Keratinocyte (primary cell): ENCODE measurements at regions not wholly inside any gene's neighbourhood (a gene's known extent, or its start where the extent isn't known, plus 50 kb on each side); places are given as distances from the start of the nearest gene placed in this dataset.

ENCODE experiments used
- DNase-seq: peaks from one replicate; pipeline ENCODE4 v3.0.0-alpha.2; 2011; ENCODE audit warnings: low read depth, missing footprints, low spot score
- FAIRE-seq: peaks from 2 replicates; lab custom pipeline; 2011; peaks lifted over from hg19 to GRCh38; lab: Jason Lieb, UNC
- H2AFZ ChIP-seq: 2 replicates; pipeline ENCODE4 v1.6.0; 2012; ENCODE audit warnings: low read length, control low read depth, inconsistent platforms; ENCODE audit not compliant: control insufficient read depth
- H3K27ac ChIP-seq: 2 replicates; pipeline ENCODE4 v1.5.1; 2011; ENCODE audit warnings: low read length; ENCODE audit not compliant: control insufficient read depth, insufficient read depth
- H3K27me3 ChIP-seq: 3 replicates; pipeline ENCODE4 v1.6.0; 2011; ENCODE audit warnings: low read length; ENCODE audit not compliant: control insufficient read depth, insufficient read depth; ENCODE audit errors: extremely low read depth
- H3K36me3 ChIP-seq, 2 experiments: 2 replicates in 1 of 2; 3 replicates in 1 of 2; pipeline ENCODE4 v1.5.1; 2011; ENCODE audit warnings: low read length in 2 of 2, mild to moderate bottlenecking in 1 of 2; ENCODE audit not compliant: control insufficient read depth in 2 of 2, insufficient read depth in 2 of 2; ENCODE audit errors: extremely low read depth in 1 of 2
- H3K4me1 ChIP-seq: 3 replicates; pipeline ENCODE4 v1.5.1; 2011; ENCODE audit warnings: low read length; ENCODE audit not compliant: control insufficient read depth, insufficient read depth; ENCODE audit errors: extremely low read depth
- H3K4me2 ChIP-seq: 3 replicates; pipeline ENCODE4 v1.6.0; 2011; ENCODE audit warnings: low read depth, low read length; ENCODE audit not compliant: control insufficient read depth, insufficient read depth; ENCODE audit errors: extremely low read depth
- H3K4me3 ChIP-seq, 3 experiments: fragments of 200-600 bp in 1 of 3; sonication (generic) in 1 of 3; 2 replicates in 2 of 3; 3 replicates in 1 of 3; pipeline ENCODE4 v1.5.1; 2011 to 2016; ENCODE audit warnings: low read length in 3 of 3, mild to moderate bottlenecking in 3 of 3, control low read depth in 2 of 3, inconsistent platforms in 1 of 3, low read depth in 1 of 3, mixed read lengths in 1 of 3, mixed run types in 1 of 3, moderate library complexity in 1 of 3; ENCODE audit not compliant: control insufficient read depth in 2 of 3, insufficient read depth in 2 of 3; ENCODE audit errors: extremely low read depth in 1 of 3
- H3K79me2 ChIP-seq: 2 replicates; pipeline ENCODE4 v1.6.0; 2012; ENCODE audit warnings: low read length; ENCODE audit not compliant: control insufficient read depth, insufficient read depth
- H3K9ac ChIP-seq: 3 replicates; pipeline ENCODE4 v1.6.0; 2011; ENCODE audit warnings: low read length; ENCODE audit not compliant: control insufficient read depth, insufficient read depth; ENCODE audit errors: extremely low read depth
- H3K9me1 ChIP-seq: 3 replicates; pipeline ENCODE4 v1.6.0; 2011; ENCODE audit warnings: low read length; ENCODE audit not compliant: control insufficient read depth, insufficient read depth; ENCODE audit errors: extremely low read depth
- H3K9me3 ChIP-seq: 2 replicates; pipeline ENCODE4 v1.5.1; 2012; ENCODE audit warnings: low read depth, low read length; ENCODE audit not compliant: control insufficient read depth
- H4K20me1 ChIP-seq: 3 replicates; pipeline ENCODE4 v1.6.0; 2011; ENCODE audit warnings: low read length; ENCODE audit not compliant: control insufficient read depth, insufficient read depth; ENCODE audit errors: extremely low read depth
- EZH2 ChIP-seq: IDR thresholded peaks from one replicate; pipeline ENCODE4 v1.6.1; 2012; ENCODE audit warnings: inconsistent platforms, mild to moderate bottlenecking, low read length, moderate library complexity
- dilution Hi-C: fragments of 300-500 bp; cut with MboI; formaldehyde crosslinking; loops from one replicate; pipeline ENCODE4 v1.7.0; 2020; ENCODE audit warnings: low sequenced_read_pairs; ENCODE audit not compliant: extremely low pct_ligation_motif_present
- TF ChIP-seq, protein P1 (sequence below), 3 experiments: IDR thresholded peaks in 1 of 3; conservative IDR thresholded peaks in 1 of 3; optimal IDR thresholded peaks in 1 of 3; 2 replicates in 2 of 3; 3 replicates in 1 of 3; pipeline versions ENCODE3 to v1.5.1; 2011; ENCODE audit warnings: low read length in 3 of 3, mild to moderate bottlenecking in 3 of 3, moderate library complexity in 2 of 3, control low read depth in 1 of 3, inconsistent platforms in 1 of 3; ENCODE audit not compliant: insufficient read depth in 2 of 3; ENCODE audit errors: extremely low read depth in 1 of 3

DNA sequence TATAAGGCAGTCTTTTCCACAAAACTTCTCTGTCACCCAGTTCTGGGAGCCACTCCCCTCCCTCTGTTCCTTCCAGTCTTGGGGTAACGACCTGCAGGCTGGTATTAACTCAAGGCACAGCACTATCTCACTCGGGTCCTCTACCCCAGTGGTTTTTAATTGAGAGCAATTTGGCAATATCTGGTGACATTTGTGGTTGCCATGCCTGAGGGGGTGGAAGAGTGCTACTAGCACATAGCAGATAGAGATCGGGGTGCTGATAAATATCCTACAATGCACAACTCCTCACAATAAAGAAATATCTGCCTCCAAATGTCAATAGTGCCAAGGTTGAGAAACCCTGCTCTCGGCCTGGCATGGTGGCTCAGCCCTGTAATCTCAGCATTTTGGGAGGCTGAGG, 117.7 kb upstream of the ABCC4 start:
- Histone ChIP-seq H3K9me1 (no peaks in the 10 kb centered on the region), H3K27ac (no peak overlapping the region), H3K27me3 (no peaks in the 10 kb centered on the region), H3K4me1 (no peaks in the 10 kb centered on the region), H3K4me2 (no peak overlapping the region), H4K20me1 (no peaks in the 10 kb centered on the region), H3K9ac (no peak overlapping the region), H2AFZ (no peak overlapping the region), H3K9me3 (no peaks in the 10 kb centered on the region), H3K4me3 (no peak overlapping the region), H3K36me3 (no peaks in the 10 kb centered on the region), H3K79me2 (no peaks in the 10 kb centered on the region)
- DNase-seq (no peak), FAIRE-seq (no peak)
- dilution Hi-C loops, result no loop called here
- TF ChIP-seq EZH2, result no peak
- TF ChIP-seq, protein P1, sequence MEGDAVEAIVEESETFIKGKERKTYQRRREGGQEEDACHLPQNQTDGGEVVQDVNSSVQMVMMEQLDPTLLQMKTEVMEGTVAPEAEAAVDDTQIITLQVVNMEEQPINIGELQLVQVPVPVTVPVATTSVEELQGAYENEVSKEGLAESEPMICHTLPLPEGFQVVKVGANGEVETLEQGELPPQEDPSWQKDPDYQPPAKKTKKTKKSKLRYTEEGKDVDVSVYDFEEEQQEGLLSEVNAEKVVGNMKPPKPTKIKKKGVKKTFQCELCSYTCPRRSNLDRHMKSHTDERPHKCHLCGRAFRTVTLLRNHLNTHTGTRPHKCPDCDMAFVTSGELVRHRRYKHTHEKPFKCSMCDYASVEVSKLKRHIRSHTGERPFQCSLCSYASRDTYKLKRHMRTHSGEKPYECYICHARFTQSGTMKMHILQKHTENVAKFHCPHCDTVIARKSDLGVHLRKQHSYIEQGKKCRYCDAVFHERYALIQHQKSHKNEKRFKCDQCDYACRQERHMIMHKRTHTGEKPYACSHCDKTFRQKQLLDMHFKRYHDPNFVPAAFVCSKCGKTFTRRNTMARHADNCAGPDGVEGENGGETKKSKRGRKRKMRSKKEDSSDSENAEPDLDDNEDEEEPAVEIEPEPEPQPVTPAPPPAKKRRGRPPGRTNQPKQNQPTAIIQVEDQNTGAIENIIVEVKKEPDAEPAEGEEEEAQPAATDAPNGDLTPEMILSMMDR (optimal IDR thresholded peaks at IDR 0.05 in 1 of 3, IDR thresholded peaks at IDR 0.05 in 1 of 3, conservative IDR thresholded peaks at IDR 0.05 in 1 of 3; ENCODE audit: extremely low read depth in 1 of 3, insufficient read depth in 2 of 3, low read length in 3 of 3), result no peak

DNA sequence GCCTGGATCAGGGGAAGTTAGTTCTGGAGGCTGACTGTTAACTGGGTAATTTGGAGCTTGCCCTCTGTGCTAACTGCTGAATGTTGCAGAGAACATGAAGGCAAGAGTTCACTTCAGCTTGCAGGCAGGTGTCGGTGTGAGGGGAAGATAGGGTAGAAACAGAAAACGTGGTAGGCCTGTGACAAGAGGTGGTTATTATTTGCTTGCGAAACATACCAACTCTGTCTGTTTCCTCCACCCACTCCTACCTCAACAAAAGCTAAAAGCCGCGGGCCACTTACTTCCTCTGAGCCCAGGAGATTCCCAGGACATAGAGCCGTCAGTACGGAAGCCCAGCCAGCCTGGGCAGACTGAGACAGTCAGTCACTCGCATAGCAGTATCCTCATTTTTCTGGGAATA, 119.2 kb upstream of the ABCC4 start:
- no peak overlapping the region for H3K9ac ChIP-seq
- H3K79me2 ChIP-seq, result no peaks in the 10 kb centered on the region
- H3K27ac ChIP-seq, result no peak overlapping the region
- dilution Hi-C loops, result no loop called here
- TF ChIP-seq EZH2, result no peak
- TF ChIP-seq, protein P1 (optimal IDR thresholded peaks at IDR 0.05 in 1 of 3, IDR thresholded peaks at IDR 0.05 in 1 of 3, conservative IDR thresholded peaks at IDR 0.05 in 1 of 3; ENCODE audit: extremely low read depth in 1 of 3, insufficient read depth in 2 of 3, low read length in 3 of 3), result no peak
- no peaks in the 10 kb centered on the region for H3K9me1 ChIP-seq
- no peaks in the 10 kb centered on the region for H3K9me3 ChIP-seq
- no peaks in the 10 kb centered on the region for H3K36me3 ChIP-seq
- H3K4me3 ChIP-seq, result no peak overlapping the region
- no peak overlapping the region for H2AFZ ChIP-seq
- H3K27me3 ChIP-seq, result no peaks in the 10 kb centered on the region
- no peak for DNase-seq
- no peak overlapping the region for H3K4me2 ChIP-seq
- no peak for FAIRE-seq
- H4K20me1 ChIP-seq, result no peaks in the 10 kb centered on the region
- no peaks in the 10 kb centered on the region for H3K4me1 ChIP-seq
